ENCODE measurements at regions not wholly inside any gene's neighbourhood (a gene's known extent, or its start where the extent isn't known, plus 50 kb on each side); places are given as distances from the start of the nearest gene placed in this dataset.

GRCh38 chr2:217052856-217053577 lies 193.2 kb upstream of the TNP1 start:
- no peak for DNase-seq

- DNase-seq: no peak
Observed at GRCh38 chr2:217051416-217051815, 191.6 kb upstream of the TNP1 start.

- DNase-seq: no peak
Observed at GRCh38 chr2:217049956-217050355, 190.1 kb upstream of the TNP1 start.

GRCh38 chr2:217049422-217049821 lies 189.6 kb upstream of the TNP1 start:
- no peak for DNase-seq

- no peak for DNase-seq
Observed at GRCh38 chr2:217048730-217049129, 188.9 kb upstream of the TNP1 start.

GRCh38 chr2:217047631-217048030 lies 187.8 kb upstream of the TNP1 start:
- no peak for DNase-seq

- DNase-seq: no peak
Observed at GRCh38 chr2:217047209-217047608, 187.3 kb upstream of the TNP1 start.

- no peak for DNase-seq
Observed at GRCh38 chr2:217045700-217046475, 186.0 kb upstream of the TNP1 start.

GRCh38 chr2:217040099-217040498 lies 180.2 kb upstream of the TNP1 start:
- DNase-seq: no peak

- no peak for DNase-seq
Observed at GRCh38 chr2:217038001-217038400, 178.1 kb upstream of the TNP1 start.

GRCh38 chr2:217037353-217037752 lies 177.5 kb upstream of the TNP1 start:
- no peak for DNase-seq

GRCh38 chr2:217035967-217036366 lies 176.1 kb upstream of the TNP1 start:
- DNase-seq: no peak

GRCh38 chr2:217033186-217033585 lies 173.3 kb upstream of the TNP1 start:
- DNase-seq: no peak

- DNase-seq: no peak
Observed at GRCh38 chr2:217031445-217031844, 171.6 kb upstream of the TNP1 start.

- no peak for DNase-seq
Observed at GRCh38 chr2:217030081-217030480, 170.2 kb upstream of the TNP1 start.

GRCh38 chr2:217028128-217028527 lies 168.3 kb upstream of the TNP1 start:
- DNase-seq: no peak

- no peak for DNase-seq
Observed at GRCh38 chr2:217027414-217027813, 167.6 kb upstream of the TNP1 start.

- no peak for DNase-seq
Observed at GRCh38 chr2:217026569-217026968, 166.7 kb upstream of the TNP1 start.

GRCh38 chr2:217026161-217026560 lies 166.3 kb upstream of the TNP1 start:
- no peak for DNase-seq

- DNase-seq: no peak
Observed at GRCh38 chr2:217023611-217024010, 163.7 kb upstream of the TNP1 start.

GRCh38 chr2:217017456-217018252 lies 157.8 kb upstream of the TNP1 start:
- DNase-seq: no peak

GRCh38 chr2:217016796-217017419 lies 157.0 kb upstream of the TNP1 start:
- DNase-seq: no peak
